DOHH2 (cell line): ENCODE measurements at regions not wholly inside any gene's neighbourhood (a gene's known extent, or its start where the extent isn't known, plus 50 kb on each side); places are given as distances from the start of the nearest gene placed in this dataset.

Source experiments
- CTCF ChIP-seq: fragments of 200-600 bp; sonication (generic); IDR thresholded peaks from one replicate; pipeline ENCODE4 v1.5.1; 2014; ENCODE audit warnings: antibody characterized with exemption, mild to moderate bottlenecking, low read depth, low read length; ENCODE audit not compliant: poor library complexity, severe bottlenecking
- EZH2phosphoT487 ChIP-seq: fragments of 200-600 bp; sonication (generic); IDR thresholded peaks from 2 replicates; pipeline ENCODE4 v1.6.1; 2017; ENCODE audit warnings: borderline replicate concordance, mild to moderate bottlenecking, antibody characterized with exemption, low read length, moderate library complexity, mixed read lengths

GRCh38 chr9:1179366-1179765 is 129.2 kb downstream of the DMRT2 start:
- no peak for TF ChIP-seq CTCF
- no peak for TF ChIP-seq EZH2phosphoT487
